ENCODE measurements at regions not wholly inside any gene's neighbourhood (a gene's known extent, or its start where the extent isn't known, plus 50 kb on each side); places are given as distances from the start of the nearest gene placed in this dataset.

DNA sequence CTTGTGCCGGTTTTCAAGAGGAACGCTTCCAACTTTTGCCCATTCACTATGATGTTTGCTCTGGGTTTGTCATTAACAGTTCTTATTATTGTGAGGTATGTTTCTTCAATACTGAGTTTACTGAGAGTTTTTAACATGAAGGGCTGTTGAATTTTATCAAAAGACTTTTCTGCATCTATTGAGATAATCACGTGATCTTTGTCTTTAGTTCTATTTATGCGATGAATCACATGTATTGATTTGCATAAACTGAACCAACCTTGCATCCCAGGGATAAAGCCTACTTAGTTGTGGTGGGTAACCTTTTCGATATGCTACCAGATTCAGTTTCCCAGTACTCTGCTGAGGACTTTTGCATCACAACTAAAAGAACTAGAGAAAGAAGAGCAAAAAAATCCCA, 318.0 kb downstream of the GASK1B start:
- no peaks in the 10 kb centered on the region for H3K4me1 Mint-ChIP-seq (ENCODE audit: low read depth)
- no peaks in the 10 kb centered on the region for H3K36me3 Mint-ChIP-seq (ENCODE audit: low read depth)
- H3K27ac Mint-ChIP-seq, result no peak overlapping the region
- intact Hi-C loops (cut with micrococcal nuclease), result no loop called here
- H3K9me3 Mint-ChIP-seq, result peaks cover 9% of the 10 kb centered on the region
- H3K27me3 Mint-ChIP-seq (ENCODE audit: low read depth), result no peaks in the 10 kb centered on the region
- no peak overlapping the region for H3K4me3 Mint-ChIP-seq (ENCODE audit: low read depth)
- no peak for DNase-seq (ENCODE audit: low spot score)

GRCh38 chr4:157840648-157841047, 332.2 kb downstream of the GASK1B start:
- Mint-ChIP-seq H3K27me3 (ENCODE audit: low read depth) (no peaks in the 10 kb centered on the region), H3K4me3 (ENCODE audit: low read depth) (no peak overlapping the region), H3K4me1 (ENCODE audit: low read depth) (no peaks in the 10 kb centered on the region), H3K36me3 (ENCODE audit: low read depth) (no peaks in the 10 kb centered on the region), H3K9me3 (no peaks in the 10 kb centered on the region), H3K27ac (no peak overlapping the region)
- no peak for DNase-seq (ENCODE audit: low spot score)
- intact Hi-C loops (cut with micrococcal nuclease), result no loop called here

DNA sequence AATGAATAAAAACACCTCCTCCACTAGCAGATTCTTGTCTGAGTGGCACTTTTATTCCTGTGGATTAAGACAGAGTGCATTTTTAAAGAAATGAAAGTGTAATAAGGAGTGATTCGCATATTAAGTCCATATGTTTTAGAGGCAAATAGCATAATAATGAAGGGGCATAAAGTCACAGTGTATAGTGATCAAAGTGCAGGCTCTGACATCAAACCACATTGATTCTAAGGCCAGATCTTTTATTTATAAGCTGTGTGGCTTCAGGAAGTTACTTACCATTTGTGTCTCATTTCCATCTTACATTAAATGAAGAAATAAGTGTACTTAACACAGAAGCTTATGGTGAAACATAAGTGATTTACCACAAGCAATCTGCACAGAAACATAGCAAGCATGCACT, 332.8 kb downstream of the GASK1B start:
- Mint-ChIP-seq H3K27ac (no peak overlapping the region), H3K27me3 (ENCODE audit: low read depth) (no peaks in the 10 kb centered on the region), H3K4me1 (ENCODE audit: low read depth) (no peaks in the 10 kb centered on the region), H3K36me3 (ENCODE audit: low read depth) (no peaks in the 10 kb centered on the region), H3K9me3 (no peaks in the 10 kb centered on the region), H3K4me3 (ENCODE audit: low read depth) (no peak overlapping the region)
- DNase-seq (ENCODE audit: low spot score), result no peak
- intact Hi-C loops (cut with micrococcal nuclease), result no loop called here

DNA sequence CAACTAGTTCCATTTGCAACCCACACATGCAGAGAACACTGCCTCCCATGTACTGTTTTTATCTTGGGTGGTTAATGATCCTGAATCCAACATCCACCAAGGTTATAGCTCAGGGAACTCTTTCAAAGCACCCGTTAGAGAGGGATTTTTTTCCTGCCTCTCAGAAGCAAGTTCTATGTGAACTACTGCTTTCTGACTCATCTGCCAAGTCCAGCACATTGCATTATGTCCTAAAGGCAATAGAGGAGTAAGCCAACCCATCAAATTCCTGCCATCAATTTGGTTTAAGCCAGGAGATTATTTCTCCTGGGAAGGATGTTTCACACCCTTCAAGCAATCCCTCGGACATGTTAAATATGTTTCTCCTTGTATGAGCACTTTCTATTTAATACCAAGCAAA, 334.5 kb downstream of the GASK1B start:
- H3K27ac Mint-ChIP-seq, result no peak overlapping the region
- H3K9me3 Mint-ChIP-seq, result no peaks in the 10 kb centered on the region
- DNase-seq (ENCODE audit: low spot score), result no peak
- no peaks in the 10 kb centered on the region for H3K36me3 Mint-ChIP-seq (ENCODE audit: low read depth)
- H3K27me3 Mint-ChIP-seq (ENCODE audit: low read depth), result no peaks in the 10 kb centered on the region
- no peaks in the 10 kb centered on the region for H3K4me1 Mint-ChIP-seq (ENCODE audit: low read depth)
- intact Hi-C loops (cut with micrococcal nuclease), result no loop called here
- H3K4me3 Mint-ChIP-seq (ENCODE audit: low read depth), result no peak overlapping the region

GRCh38 chr4:157837071-157837703, 335.6 kb downstream of the GASK1B start:
- Mint-ChIP-seq H3K9me3 (no peaks in the 10 kb centered on the region), H3K4me1 (ENCODE audit: low read depth) (no peaks in the 10 kb centered on the region), H3K27me3 (ENCODE audit: low read depth) (no peaks in the 10 kb centered on the region), H3K4me3 (ENCODE audit: low read depth) (no peak overlapping the region), H3K27ac (no peak overlapping the region), H3K36me3 (ENCODE audit: low read depth) (no peaks in the 10 kb centered on the region)
- DNase-seq (ENCODE audit: low spot score), result no peak
- intact Hi-C loops (cut with micrococcal nuclease), result no loop called here

- no peaks in the 10 kb centered on the region for H3K36me3 Mint-ChIP-seq (ENCODE audit: low read depth)
- H3K27ac Mint-ChIP-seq, result no peak overlapping the region
- no peaks in the 10 kb centered on the region for H3K4me1 Mint-ChIP-seq (ENCODE audit: low read depth)
- H3K27me3 Mint-ChIP-seq (ENCODE audit: low read depth), result no peaks in the 10 kb centered on the region
- intact Hi-C loops (cut with micrococcal nuclease), result no loop called here
- H3K9me3 Mint-ChIP-seq, result peaks cover 11% of the 10 kb centered on the region
- no peak for DNase-seq (ENCODE audit: low spot score)
- no peak overlapping the region for H3K4me3 Mint-ChIP-seq (ENCODE audit: low read depth)
These were observed 340.2 kb downstream of the GASK1B start for GRCh38 chr4:157832596-157832995.

- no peaks in the 10 kb centered on the region for H3K36me3 Mint-ChIP-seq (ENCODE audit: low read depth)
- DNase-seq (ENCODE audit: low spot score), result no peak
- intact Hi-C loops (cut with micrococcal nuclease), result no loop called here
- H3K4me3 Mint-ChIP-seq (ENCODE audit: low read depth), result no peak overlapping the region
- H3K27ac Mint-ChIP-seq, result no peak overlapping the region
- H3K27me3 Mint-ChIP-seq (ENCODE audit: low read depth), result no peaks in the 10 kb centered on the region
- no peaks in the 10 kb centered on the region for H3K4me1 Mint-ChIP-seq (ENCODE audit: low read depth)
- H3K9me3 Mint-ChIP-seq, result peaks cover 16% of the 10 kb centered on the region
These were observed 348.8 kb downstream of the GASK1B start for GRCh38 chr4:157824021-157824420.

DNA sequence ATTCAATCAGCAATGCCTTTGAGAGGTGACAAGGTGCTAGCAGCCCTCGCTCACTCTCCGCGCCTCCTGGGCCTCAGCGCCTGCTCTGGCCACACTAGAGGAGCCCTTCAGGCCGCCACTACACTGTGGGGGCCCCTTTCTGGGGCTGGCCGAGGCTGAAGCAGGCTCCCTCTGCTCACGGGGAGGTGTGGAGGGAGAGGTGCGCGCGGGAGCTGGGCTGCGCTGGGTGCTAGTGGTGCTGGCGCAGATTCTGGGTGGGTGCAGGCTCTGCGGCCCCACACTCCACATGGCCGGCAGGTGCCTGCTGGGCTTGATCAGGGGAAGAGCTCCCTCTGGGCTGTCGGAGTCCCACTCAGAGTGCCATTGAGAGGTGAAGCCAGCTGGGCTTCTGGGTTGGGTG, 351.0 kb downstream of the GASK1B start:
- Mint-ChIP-seq H3K27me3 (ENCODE audit: low read depth) (no peaks in the 10 kb centered on the region), H3K27ac (no peak overlapping the region), H3K36me3 (ENCODE audit: low read depth) (no peaks in the 10 kb centered on the region), H3K4me3 (ENCODE audit: low read depth) (no peak overlapping the region), H3K4me1 (ENCODE audit: low read depth) (no peaks in the 10 kb centered on the region), H3K9me3 (peaks cover 6% of the 10 kb centered on the region)
- DNase-seq (ENCODE audit: low spot score), result no peak
- intact Hi-C loops (cut with micrococcal nuclease), result no loop called here

GRCh38 chr4:157819693-157820464, 352.9 kb downstream of the GASK1B start:
- H3K27me3 Mint-ChIP-seq (ENCODE audit: low read depth), result no peaks in the 10 kb centered on the region
- DNase-seq (ENCODE audit: low spot score), result no peak
- H3K27ac Mint-ChIP-seq, result no peak overlapping the region
- H3K4me1 Mint-ChIP-seq (ENCODE audit: low read depth), result no peaks in the 10 kb centered on the region
- peaks cover 6% of the 10 kb centered on the region for H3K9me3 Mint-ChIP-seq
- H3K4me3 Mint-ChIP-seq (ENCODE audit: low read depth), result no peak overlapping the region
- intact Hi-C loops (cut with micrococcal nuclease), result no loop called here
- H3K36me3 Mint-ChIP-seq (ENCODE audit: low read depth), result no peaks in the 10 kb centered on the region

GRCh38 chr4:157818946-157819692, 353.7 kb downstream of the GASK1B start:
- H3K27ac Mint-ChIP-seq, result no peak overlapping the region
- H3K9me3 Mint-ChIP-seq, result peaks cover 6% of the 10 kb centered on the region
- H3K4me3 Mint-ChIP-seq (ENCODE audit: low read depth), result no peak overlapping the region
- no peaks in the 10 kb centered on the region for H3K27me3 Mint-ChIP-seq (ENCODE audit: low read depth)
- DNase-seq (ENCODE audit: low spot score), result no peak
- no peaks in the 10 kb centered on the region for H3K36me3 Mint-ChIP-seq (ENCODE audit: low read depth)
- no peaks in the 10 kb centered on the region for H3K4me1 Mint-ChIP-seq (ENCODE audit: low read depth)
- intact Hi-C loops (cut with micrococcal nuclease), result no loop called here

- DNase-seq (ENCODE audit: low spot score), result no peak
- no peaks in the 10 kb centered on the region for H3K4me1 Mint-ChIP-seq (ENCODE audit: low read depth)
- intact Hi-C loops (cut with micrococcal nuclease), result no loop called here
- no peak overlapping the region for H3K27ac Mint-ChIP-seq
- no peak overlapping the region for H3K4me3 Mint-ChIP-seq (ENCODE audit: low read depth)
- no peaks in the 10 kb centered on the region for H3K36me3 Mint-ChIP-seq (ENCODE audit: low read depth)
- no peaks in the 10 kb centered on the region for H3K27me3 Mint-ChIP-seq (ENCODE audit: low read depth)
- H3K9me3 Mint-ChIP-seq, result no peaks in the 10 kb centered on the region
These were observed 362.6 kb downstream of the GASK1B start for GRCh38 chr4:157810137-157810774.

GRCh38 chr4:157808796-157809383, 363.9 kb downstream of the GASK1B start:
- intact Hi-C loops (cut with micrococcal nuclease), result no loop called here
- Mint-ChIP-seq H3K4me3 (ENCODE audit: low read depth) (no peak overlapping the region), H3K27me3 (ENCODE audit: low read depth) (no peaks in the 10 kb centered on the region), H3K4me1 (ENCODE audit: low read depth) (no peaks in the 10 kb centered on the region), H3K36me3 (ENCODE audit: low read depth) (no peaks in the 10 kb centered on the region), H3K9me3 (no peaks in the 10 kb centered on the region), H3K27ac (no peak overlapping the region)
- no peak for DNase-seq (ENCODE audit: low spot score)
